HG03175 (cell line): ENCODE measurements at regions not wholly inside any gene's neighbourhood (a gene's known extent, or its start where the extent isn't known, plus 50 kb on each side); places are given as distances from the start of the nearest gene placed in this dataset.

Experiments used
- ATAC-seq: cut with Tn5 transposase; IDR thresholded peaks from one replicate; pipeline ENCODE4 v1.9.1; 2021; ENCODE audit warnings: mild to moderate bottlenecking, moderate library complexity; ENCODE audit not compliant: unreplicated experiment

- no peak for ATAC-seq
These were observed 98.1 kb upstream of the PAPPA start for GRCh38 chr9:116055536-116055935.

- no peak for ATAC-seq
These were observed 96.2 kb upstream of the PAPPA start for GRCh38 chr9:116057371-116057770.

GRCh38 chr9:116058421-116058820 is 95.2 kb upstream of the PAPPA start:
- ATAC-seq, result no peak

- no peak for ATAC-seq
These were observed 94.1 kb upstream of the PAPPA start for GRCh38 chr9:116059466-116059865.

GRCh38 chr9:116060631-116061030 is 93.0 kb upstream of the PAPPA start:
- ATAC-seq, result no peak

GRCh38 chr9:116061546-116062205 is 91.9 kb upstream of the PAPPA start:
- ATAC-seq, result no peak

GRCh38 chr9:116062206-116062550 is 91.4 kb upstream of the PAPPA start:
- ATAC-seq, result no peak

GRCh38 chr9:116064970-116065369 is 88.6 kb upstream of the PAPPA start:
- ATAC-seq, result no peak

- no peak for ATAC-seq
These were observed 87.4 kb upstream of the PAPPA start for GRCh38 chr9:116066221-116066620.

GRCh38 chr9:116067566-116067965 is 86.0 kb upstream of the PAPPA start:
- no peak for ATAC-seq

GRCh38 chr9:116070256-116070914 is 83.2 kb upstream of the PAPPA start:
- ATAC-seq, result no peak

- no peak for ATAC-seq
These were observed 81.5 kb upstream of the PAPPA start for GRCh38 chr9:116072046-116072445.

GRCh38 chr9:116073826-116074225 is 79.8 kb upstream of the PAPPA start:
- no peak for ATAC-seq

- ATAC-seq, result no peak
These were observed 78.9 kb upstream of the PAPPA start for GRCh38 chr9:116074658-116075057.

GRCh38 chr9:116075191-116075590 is 78.4 kb upstream of the PAPPA start:
- ATAC-seq, result no peak

- no peak for ATAC-seq
These were observed 75.0 kb upstream of the PAPPA start for GRCh38 chr9:116078640-116079039.

GRCh38 chr9:116080561-116080960 is 73.0 kb upstream of the PAPPA start:
- no peak for ATAC-seq

- no peak for ATAC-seq
These were observed 72.0 kb upstream of the PAPPA start for GRCh38 chr9:116081435-116082115.

GRCh38 chr9:116083837-116084236 is 69.8 kb upstream of the PAPPA start:
- ATAC-seq, result no peak

- no peak for ATAC-seq
These were observed 69.1 kb upstream of the PAPPA start for GRCh38 chr9:116084497-116084896.

- no peak for ATAC-seq
These were observed 66.3 kb upstream of the PAPPA start for GRCh38 chr9:116087246-116087645.

GRCh38 chr9:116087751-116088194 is 65.8 kb upstream of the PAPPA start:
- no peak for ATAC-seq
